Suprapubic skin (tissue), 4 donors: ENCODE measurements at regions not wholly inside any gene's neighbourhood (a gene's known extent, or its start where the extent isn't known, plus 50 kb on each side); places are given as distances from the start of the nearest gene placed in this dataset.

Experiments used
- DNase-seq, 2 donors: peaks; one replicate each; pipeline ENCODE4 v3.0.0-alpha.2; 2019; ENCODE audit warnings: low spot score in 2 of 2
- H3K27ac ChIP-seq: fragments of 200-600 bp; sonication (generic); one replicate; pipeline ENCODE4 v1.5.1; 2019
- H3K27me3 ChIP-seq: fragments of 200-600 bp; sonication (generic); one replicate; pipeline ENCODE4 v1.5.1; 2019
- H3K36me3 ChIP-seq: fragments of 200-600 bp; sonication (generic); one replicate; pipeline ENCODE4 v1.5.1; 2019
- H3K4me1 ChIP-seq: fragments of 200-600 bp; sonication (generic); one replicate; pipeline ENCODE4 v1.5.1; 2019
- H3K4me3 ChIP-seq: fragments of 200-600 bp; sonication (generic); one replicate; pipeline ENCODE4 v1.5.1; 2019; ENCODE audit warnings: mild to moderate bottlenecking
- H3K9me3 ChIP-seq: fragments of 200-600 bp; sonication (generic); one replicate; pipeline ENCODE4 v1.5.1; 2019
- EP300 ChIP-seq: sonication (generic); formaldehyde crosslinking; IDR thresholded peaks from one replicate; pipeline ENCODE4 v1.6.1; 2017; ENCODE audit warnings: antibody characterized with exemption
- POLR2A ChIP-seq, 2 donors: fragments of 450-650 bp; IDR thresholded peaks; one replicate each; pipeline ENCODE4 v1.6.1; 2017; ENCODE audit warnings: antibody characterized with exemption in 2 of 2, mild to moderate bottlenecking in 2 of 2, moderate library complexity in 2 of 2
- POLR2AphosphoS5 ChIP-seq, 3 donors: sonication (generic); formaldehyde crosslinking; IDR thresholded peaks; one replicate each; pipeline ENCODE4 v1.6.1; 2017; ENCODE audit warnings: antibody characterized with exemption in 3 of 3
- WGBS: methylation state at CpG from one replicate; pipeline ENCODE4 v1.1.5; 2018; 5-methylcytosine and 5-hydroxymethylcytosine counted together
- TF ChIP-seq, protein P1 (sequence below), 2 donors: fragments of 200-600 bp in 1 of 2; fragments of 450-650 bp in 1 of 2; sonication (generic) in 1 of 2; IDR thresholded peaks; one replicate each; pipeline ENCODE4 v1.5.1; 2016 to 2019; ENCODE audit warnings: antibody characterized with exemption in 2 of 2, mild to moderate bottlenecking in 1 of 2, moderate library complexity in 1 of 2

DNA sequence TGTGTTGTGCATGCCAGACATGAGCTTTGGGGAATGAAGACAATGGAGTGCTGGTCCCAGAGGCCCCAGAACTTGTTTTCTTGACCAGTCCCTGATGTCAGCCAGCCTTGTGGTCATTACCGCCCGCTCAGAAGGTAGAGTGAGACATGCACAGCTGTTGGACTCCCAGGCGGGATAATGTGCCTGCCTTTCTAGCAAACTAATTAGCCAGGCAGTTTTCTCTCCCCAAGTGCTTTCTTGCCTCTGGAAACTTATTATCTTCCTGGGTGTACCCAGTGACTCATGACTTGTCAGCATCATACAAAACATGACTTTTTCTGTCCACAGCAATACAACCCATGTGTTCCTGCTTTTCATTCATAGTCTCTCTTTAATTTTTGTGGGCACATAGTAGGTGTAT is 131.1 kb downstream of the RMI1 start:
- peaks cover 4% of the 10 kb centered on the region for H3K9me3 ChIP-seq
- no peaks in the 10 kb centered on the region for H3K4me1 ChIP-seq
- no peak overlapping the region for H3K27ac ChIP-seq
- no peaks in the 10 kb centered on the region for H3K27me3 ChIP-seq
- H3K4me3 ChIP-seq: no peak overlapping the region
- no peaks in the 10 kb centered on the region for H3K36me3 ChIP-seq
- no peak for DNase-seq
- TF ChIP-seq, protein P1, sequence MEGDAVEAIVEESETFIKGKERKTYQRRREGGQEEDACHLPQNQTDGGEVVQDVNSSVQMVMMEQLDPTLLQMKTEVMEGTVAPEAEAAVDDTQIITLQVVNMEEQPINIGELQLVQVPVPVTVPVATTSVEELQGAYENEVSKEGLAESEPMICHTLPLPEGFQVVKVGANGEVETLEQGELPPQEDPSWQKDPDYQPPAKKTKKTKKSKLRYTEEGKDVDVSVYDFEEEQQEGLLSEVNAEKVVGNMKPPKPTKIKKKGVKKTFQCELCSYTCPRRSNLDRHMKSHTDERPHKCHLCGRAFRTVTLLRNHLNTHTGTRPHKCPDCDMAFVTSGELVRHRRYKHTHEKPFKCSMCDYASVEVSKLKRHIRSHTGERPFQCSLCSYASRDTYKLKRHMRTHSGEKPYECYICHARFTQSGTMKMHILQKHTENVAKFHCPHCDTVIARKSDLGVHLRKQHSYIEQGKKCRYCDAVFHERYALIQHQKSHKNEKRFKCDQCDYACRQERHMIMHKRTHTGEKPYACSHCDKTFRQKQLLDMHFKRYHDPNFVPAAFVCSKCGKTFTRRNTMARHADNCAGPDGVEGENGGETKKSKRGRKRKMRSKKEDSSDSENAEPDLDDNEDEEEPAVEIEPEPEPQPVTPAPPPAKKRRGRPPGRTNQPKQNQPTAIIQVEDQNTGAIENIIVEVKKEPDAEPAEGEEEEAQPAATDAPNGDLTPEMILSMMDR (IDR thresholded peaks at IDR 0.05): no peak
- TF ChIP-seq POLR2AphosphoS5 (IDR thresholded peaks at IDR 0.05) (no peak), EP300 (no peak), POLR2A (IDR thresholded peaks at IDR 0.05) (no peak)
- WGBS: 85% methylated on average over 3 of the region's 3 CpGs

DNA sequence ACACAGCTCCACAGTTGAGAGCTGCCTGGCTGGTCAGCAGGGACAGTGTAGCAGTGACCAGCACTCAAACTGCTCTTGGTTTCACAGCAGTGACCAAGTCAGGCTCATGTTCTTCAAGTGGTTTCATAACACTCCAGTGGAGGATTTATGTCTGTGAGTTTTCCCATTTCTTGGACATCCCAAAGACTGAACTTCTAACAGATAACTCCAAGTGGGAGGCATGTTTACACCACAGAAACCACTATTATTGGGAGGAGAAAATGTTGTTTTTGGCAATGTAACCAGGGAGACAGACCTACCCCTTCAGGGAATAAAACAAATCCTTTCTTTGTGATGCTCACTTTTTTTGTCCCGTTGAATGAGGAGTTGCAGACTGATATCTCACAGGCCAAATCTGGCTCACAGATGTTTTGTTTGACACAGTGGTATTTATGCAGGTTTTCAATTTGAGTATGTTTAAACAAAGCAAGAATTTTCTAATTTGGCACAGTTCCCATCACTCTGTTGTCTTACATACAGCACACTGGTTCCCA is 141.5 kb downstream of the RMI1 start:
- 55% methylated on average over 1 of the region's 1 CpG for whole genome bisulfite sequencing
- TF ChIP-seq EP300: no peak
- no peak for DNase-seq
- H3K9me3 ChIP-seq: no peaks in the 10 kb centered on the region
- H3K36me3 ChIP-seq: no peaks in the 10 kb centered on the region
- H3K27me3 ChIP-seq: peaks cover 3% of the 10 kb centered on the region
- H3K4me1 ChIP-seq: no peaks in the 10 kb centered on the region
- no peak overlapping the region for H3K27ac ChIP-seq
- H3K4me3 ChIP-seq: no peak overlapping the region

DNA sequence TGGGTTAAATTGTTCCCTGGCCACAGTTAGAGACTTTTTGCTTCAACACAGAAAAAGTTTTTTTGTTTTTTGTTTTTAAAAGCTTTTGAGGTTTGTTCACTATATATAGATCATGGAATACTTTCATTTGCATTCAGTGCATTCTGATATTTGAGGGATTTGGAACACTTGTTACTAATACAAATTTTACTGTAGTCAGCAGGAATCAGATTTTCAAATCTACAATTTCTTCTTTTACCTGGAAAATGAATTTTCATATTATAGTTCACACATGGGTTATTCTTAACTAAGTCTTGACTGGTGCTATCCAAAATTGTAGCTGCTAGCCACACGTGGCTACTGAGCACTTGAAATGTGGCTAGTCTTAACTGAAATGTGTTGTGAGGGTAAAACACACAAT is 142.0 kb downstream of the RMI1 start:
- Histone ChIP-seq H3K27ac (no peak overlapping the region), H3K9me3 (no peaks in the 10 kb centered on the region), H3K27me3 (peaks cover 3% of the 10 kb centered on the region), H3K4me3 (no peak overlapping the region), H3K36me3 (no peaks in the 10 kb centered on the region), H3K4me1 (no peaks in the 10 kb centered on the region)
- TF ChIP-seq POLR2A (IDR thresholded peaks at IDR 0.05) (no peak), EP300 (no peak), POLR2AphosphoS5 (IDR thresholded peaks at IDR 0.05) (no peak)
- TF ChIP-seq, protein P1 (IDR thresholded peaks at IDR 0.05): no peak
- WGBS: 81% methylated on average over 1 of the region's 1 CpG
- DNase-seq: no peak

DNA sequence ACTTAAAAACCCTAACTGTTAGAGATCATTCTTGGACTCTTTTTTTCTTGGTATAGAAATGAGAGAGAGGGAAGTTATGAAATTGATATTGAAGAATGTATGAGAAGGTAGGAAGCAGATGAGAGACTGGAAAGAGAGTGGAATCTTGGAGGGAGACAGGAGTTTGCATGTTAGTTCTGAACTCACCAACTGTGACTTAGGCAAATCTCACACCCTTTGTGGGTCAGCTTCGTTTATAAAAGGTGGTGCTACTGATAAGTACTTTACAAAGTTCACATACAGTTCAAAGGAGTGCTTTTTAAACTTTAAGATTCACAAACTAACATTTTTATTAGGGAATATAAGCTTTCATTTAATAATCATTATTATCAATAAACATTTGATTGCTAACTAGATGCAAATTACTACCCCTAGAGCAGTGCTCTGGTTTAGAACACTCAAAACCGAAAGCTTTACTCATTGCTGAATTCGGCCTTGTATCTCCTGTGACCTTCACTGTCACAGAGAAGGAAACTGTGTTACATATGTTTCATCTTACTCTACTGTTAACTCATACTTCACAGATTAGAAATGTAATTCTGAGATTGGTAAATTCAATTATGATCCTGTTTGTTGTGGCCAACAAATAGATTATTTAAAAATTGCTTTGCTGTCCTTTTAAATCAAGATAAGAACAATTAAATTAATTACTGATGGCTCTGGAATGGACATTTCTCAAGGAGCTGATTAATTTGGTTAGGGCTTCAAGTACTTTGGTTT is 143.2 kb downstream of the RMI1 start:
- Histone ChIP-seq H3K4me3 (no peak overlapping the region), H3K4me1 (no peaks in the 10 kb centered on the region), H3K9me3 (no peaks in the 10 kb centered on the region), H3K27me3 (peaks cover 3% of the 10 kb centered on the region), H3K36me3 (no peaks in the 10 kb centered on the region), H3K27ac (no peak overlapping the region)
- WGBS: 84% methylated on average over 3 of the region's 3 CpGs
- no peak for DNase-seq
- TF ChIP-seq EP300 (no peak), POLR2A (IDR thresholded peaks at IDR 0.05) (no peak), POLR2AphosphoS5 (IDR thresholded peaks at IDR 0.05) (no peak)
- TF ChIP-seq, protein P1 (IDR thresholded peaks at IDR 0.05): no peak

DNA sequence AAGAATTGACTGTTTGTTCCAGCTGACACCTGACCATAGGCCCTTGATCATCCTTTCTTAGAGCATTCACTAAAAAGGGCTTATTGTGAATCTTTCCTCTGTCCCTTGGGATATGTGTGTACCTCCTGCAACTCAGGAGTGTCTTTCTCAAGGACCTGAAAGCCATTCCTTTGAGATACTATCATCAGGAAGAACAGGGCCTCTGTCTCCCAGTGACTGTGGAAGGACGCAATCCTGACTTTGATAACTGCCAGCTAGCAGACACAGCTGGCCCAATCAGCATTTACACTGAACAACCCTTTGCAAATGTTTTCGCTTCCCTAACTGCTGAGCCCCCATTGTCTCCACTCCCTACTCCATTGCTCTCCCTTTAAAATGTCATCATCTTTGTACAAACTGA is 144.4 kb downstream of the RMI1 start:
- 92% methylated on average over 2 of the region's 2 CpGs for WGBS
- Histone ChIP-seq H3K4me3 (no peak overlapping the region), H3K27me3 (peaks cover 3% of the 10 kb centered on the region), H3K4me1 (no peaks in the 10 kb centered on the region), H3K27ac (no peak overlapping the region), H3K36me3 (no peaks in the 10 kb centered on the region), H3K9me3 (no peaks in the 10 kb centered on the region)
- no peak for DNase-seq
- TF ChIP-seq EP300: no peak
- TF ChIP-seq POLR2AphosphoS5 (IDR thresholded peaks at IDR 0.05): no peak
- TF ChIP-seq, protein P1 (IDR thresholded peaks at IDR 0.05): no peak
- TF ChIP-seq POLR2A (IDR thresholded peaks at IDR 0.05): no peak
